CD4-positive, alpha-beta T cell treated with Interleukin-4 for 1 hour (primary cell): ENCODE measurements at regions not wholly inside any gene's neighbourhood (a gene's known extent, or its start where the extent isn't known, plus 50 kb on each side); places are given as distances from the start of the nearest gene placed in this dataset.
"Not testable (repeated sequence)": the region's sequence is repeated elsewhere in the genome, so short reads cannot be mapped to it uniquely, and the experiment has no call there.

Experiments used
- DNase-seq, 2 donors: peaks; one replicate each; pipeline ENCODE4 v3.0.0-alpha.2; 2020 to 2022

GRCh38 chr21:31819692-31820091 lies 53.1 kb upstream of the HUNK start:
- DNase-seq: not testable (repeated sequence)

DNA sequence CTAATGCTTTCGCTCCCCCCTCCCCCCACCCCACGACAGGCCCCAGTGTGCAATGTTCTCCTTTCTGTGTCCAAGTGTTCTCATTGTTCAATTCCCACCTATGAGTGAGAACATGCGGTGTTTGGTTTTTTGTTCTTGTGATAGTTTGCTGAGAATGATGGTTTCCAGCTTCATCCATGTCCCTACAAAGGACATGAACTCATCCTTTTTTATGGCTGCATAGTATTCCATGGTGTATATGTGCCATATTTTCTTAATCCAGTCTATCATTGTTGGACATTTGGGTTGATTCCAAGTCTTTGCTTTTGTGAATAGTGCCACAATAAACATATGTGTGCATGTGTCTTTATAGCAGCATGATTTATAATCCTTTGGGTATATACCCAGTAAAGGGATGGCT lies 58.5 kb upstream of the HUNK start:
- DNase-seq: not testable (repeated sequence)

DNA sequence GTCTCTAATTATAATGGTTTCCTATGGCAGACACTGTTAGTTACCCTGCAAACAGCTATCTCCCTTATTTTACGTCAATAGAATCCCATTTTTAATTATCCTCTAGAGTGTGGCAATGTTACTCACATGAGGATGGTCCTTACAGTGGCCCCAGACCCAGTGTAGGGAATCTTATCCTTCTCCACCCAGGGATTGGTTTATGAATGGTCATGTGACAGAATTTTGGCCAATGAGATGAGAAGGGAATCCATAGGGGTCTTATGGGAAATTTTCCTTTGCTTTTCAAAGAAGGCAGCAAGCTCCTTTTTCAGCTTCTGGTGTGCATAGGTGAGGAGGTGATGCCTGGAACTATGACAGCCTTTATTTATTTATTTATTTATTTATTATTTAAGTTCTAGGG lies 59.0 kb upstream of the HUNK start:
- no peak for DNase-seq

GRCh38 chr21:31804008-31804394 lies 68.8 kb upstream of the HUNK start:
- DNase-seq: no peak

DNA sequence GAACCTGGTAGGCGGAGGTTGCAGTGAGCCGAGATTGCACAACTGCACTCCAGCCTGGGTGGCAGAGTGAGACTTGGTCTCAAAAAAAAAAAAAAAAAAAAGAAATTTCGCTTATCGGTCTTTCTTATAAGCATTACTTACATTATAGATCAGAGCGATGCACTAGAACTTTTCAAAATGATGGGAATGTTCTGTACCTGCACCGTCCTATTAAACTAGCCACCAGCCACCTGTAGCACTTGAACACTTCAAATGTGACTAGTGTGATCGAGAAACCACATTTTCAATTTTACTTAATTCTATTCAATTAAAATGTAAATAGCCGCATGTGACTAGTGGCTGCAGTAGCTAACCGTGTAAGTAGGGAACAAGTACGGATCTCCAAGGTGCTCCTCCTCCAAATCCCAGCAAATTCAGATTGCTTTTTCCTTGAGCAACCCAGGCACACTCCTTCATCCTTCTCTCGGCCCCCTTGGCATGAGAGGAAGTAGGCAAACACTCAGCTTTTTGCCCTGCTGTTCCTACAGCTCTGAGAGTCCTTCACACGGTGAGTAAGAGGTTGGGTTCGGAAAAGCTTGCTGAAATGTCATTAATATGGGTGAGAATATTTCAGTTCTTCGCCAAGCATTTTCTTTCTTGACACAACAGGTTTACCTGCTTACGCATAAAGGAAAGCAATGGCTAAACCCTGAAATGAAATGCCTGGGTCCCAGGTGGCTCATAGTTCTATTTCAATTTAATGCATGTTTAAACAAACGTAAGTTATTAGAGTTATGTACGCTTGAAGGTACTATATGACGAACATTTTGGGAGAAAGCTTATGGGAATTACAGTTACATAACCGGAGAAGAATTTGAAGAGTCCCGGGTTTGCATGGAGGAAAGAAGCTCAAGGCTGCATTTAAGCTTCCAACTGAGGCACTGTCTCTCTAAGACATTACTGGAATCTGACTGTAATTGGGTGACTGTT lies 69.5 kb upstream of the HUNK start:
- no peak for DNase-seq

DNA sequence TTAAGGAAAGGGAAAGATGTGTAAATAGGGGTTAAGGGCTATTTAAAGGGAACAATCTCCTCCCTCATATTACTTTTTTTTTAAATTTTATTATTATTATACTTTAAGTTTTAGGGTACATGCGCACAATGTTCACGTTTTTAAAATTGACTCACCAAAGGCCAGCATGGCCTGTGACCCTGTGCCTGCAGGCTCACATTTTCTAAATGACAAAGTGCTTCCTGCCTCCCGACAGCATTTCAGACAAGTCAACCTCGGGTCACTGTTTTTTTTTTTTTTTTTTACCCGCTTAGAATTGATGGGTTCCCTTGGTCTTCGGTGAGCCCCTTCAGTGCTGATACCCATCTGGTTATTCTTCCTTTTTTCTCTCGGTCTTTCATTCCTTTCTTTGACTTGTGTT lies 70.4 kb upstream of the SCAF4 start:
- DNase-seq: no peak

- DNase-seq: no peak
These were observed 69.8 kb upstream of the SCAF4 start for GRCh38 chr21:31801551-31802219.

DNA sequence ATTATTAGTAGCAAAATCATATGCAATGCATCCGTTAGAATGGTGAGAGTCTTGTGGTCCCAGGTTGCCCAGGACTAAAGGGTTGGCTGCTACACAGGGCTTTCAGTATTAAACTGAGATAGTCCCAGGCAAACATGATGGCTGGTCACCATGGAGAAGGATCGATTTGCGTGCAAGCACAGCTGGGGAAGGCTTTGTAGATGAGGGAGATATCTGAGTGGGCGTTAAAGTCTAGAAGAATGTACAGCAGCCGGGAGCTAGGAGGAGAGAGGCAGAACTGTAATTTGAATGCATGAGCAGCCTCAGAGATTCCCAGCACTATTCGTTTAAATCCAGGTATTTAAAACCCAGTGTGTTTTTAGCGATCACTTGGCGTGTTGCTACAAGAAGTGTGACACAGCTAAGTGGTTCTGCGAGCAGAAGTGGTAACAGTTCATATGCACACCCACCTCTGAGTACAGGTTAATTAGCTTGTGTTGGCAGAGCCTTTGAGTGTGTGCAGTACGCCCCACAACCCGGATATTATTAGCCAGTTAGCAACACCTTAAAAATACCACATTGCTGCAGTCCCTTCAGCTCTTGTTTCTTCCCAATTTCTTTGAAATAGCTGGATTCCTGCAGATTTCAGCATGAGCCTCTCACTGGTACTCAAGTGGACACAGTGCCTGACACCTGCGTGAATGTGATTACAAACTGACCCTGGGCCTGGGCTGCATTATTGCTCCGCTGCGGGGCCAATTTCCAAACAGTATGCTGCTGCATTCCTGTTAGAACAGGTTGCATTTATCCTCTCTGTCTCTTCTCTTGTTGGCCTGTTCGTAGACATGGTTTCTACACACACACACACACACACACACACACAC lies 67.2 kb upstream of the SCAF4 start:
- no peak for DNase-seq

- DNase-seq: no peak
These were observed 64.1 kb upstream of the SCAF4 start for GRCh38 chr21:31795992-31796391.

- not testable (repeated sequence) for DNase-seq
These were observed 58.5 kb upstream of the SCAF4 start for GRCh38 chr21:31790420-31790819.

- DNase-seq: no peak
These were observed 56.7 kb upstream of the SCAF4 start for GRCh38 chr21:31788581-31788980.

- DNase-seq: not testable (repeated sequence)
These were observed 55.8 kb upstream of the SCAF4 start for GRCh38 chr21:31787691-31788090.

DNA sequence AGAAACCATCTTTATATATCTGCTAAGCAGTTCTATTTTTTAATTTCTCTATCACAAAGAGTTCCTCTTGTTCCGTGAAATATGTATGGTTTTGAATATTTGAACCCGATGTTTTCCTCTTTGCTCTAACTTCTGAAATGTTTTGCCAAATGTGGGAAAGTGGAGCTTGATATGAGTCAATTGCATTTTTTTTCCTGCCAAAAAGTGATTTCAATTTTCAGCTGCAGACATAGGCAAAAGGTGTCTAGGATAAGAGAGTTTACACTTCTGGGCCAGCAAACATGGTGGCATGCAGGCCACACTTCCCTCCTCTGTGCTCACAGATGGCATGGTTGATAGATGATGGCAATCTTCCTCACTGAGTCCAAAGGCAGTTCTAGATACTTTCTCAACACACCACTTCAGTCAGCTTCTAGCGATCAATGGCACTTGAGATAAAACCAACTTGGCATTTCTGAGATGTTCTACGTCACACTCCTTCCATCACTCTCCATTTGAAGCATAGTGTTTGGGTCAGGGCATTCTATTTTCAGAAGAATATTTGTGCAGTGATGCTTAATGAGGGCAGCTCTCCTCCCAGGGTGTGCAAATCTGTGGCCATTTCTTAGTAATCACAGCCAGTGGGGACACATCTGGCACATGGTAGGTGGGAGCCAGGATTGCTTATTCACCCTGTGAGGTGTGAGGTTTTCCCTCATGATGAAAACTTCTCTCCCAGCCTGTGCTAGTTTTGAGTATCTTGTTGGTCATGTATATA lies 54.4 kb upstream of the SCAF4 start:
- no peak for DNase-seq

GRCh38 chr21:31785237-31786163 lies 53.6 kb upstream of the SCAF4 start:
- peak; percentile 44 to 45 for DNase-seq

GRCh38 chr21:31781737-31782136 lies 49.8 kb upstream of the SCAF4 start:
- DNase-seq: no peak
